T-helper 22 cell (primary cell): ENCODE measurements at regions not wholly inside any gene's neighbourhood (a gene's known extent, or its start where the extent isn't known, plus 50 kb on each side); places are given as distances from the start of the nearest gene placed in this dataset.

Source experiments
- DNase-seq: peaks from one replicate; pipeline ENCODE4 v3.0.0-alpha.2; 2020; ENCODE audit warnings: low read depth

GRCh38 chr2:575030-575726 is 102.0 kb downstream of the TMEM18 start:
- no peak for DNase-seq

- no peak for DNase-seq
Measured at GRCh38 chr2:573805-574392, 103.3 kb downstream of the TMEM18 start.

- no peak for DNase-seq
Measured at GRCh38 chr2:573025-573424, 104.2 kb downstream of the TMEM18 start.

GRCh38 chr2:569681-570080 is 107.5 kb downstream of the TMEM18 start:
- no peak for DNase-seq

- DNase-seq, result no peak
Measured at GRCh38 chr2:568639-569235, 108.5 kb downstream of the TMEM18 start.

GRCh38 chr2:567865-568638 is 109.2 kb downstream of the TMEM18 start:
- DNase-seq, result no peak

- no peak for DNase-seq
Measured at GRCh38 chr2:567496-567864, 109.7 kb downstream of the TMEM18 start.

GRCh38 chr2:566379-567313 is 110.6 kb downstream of the TMEM18 start:
- no peak for DNase-seq

GRCh38 chr2:564471-565181 is 112.6 kb downstream of the TMEM18 start:
- no peak for DNase-seq

- no peak for DNase-seq
Measured at GRCh38 chr2:563512-563911, 113.7 kb downstream of the TMEM18 start.

GRCh38 chr2:562391-563364 is 114.5 kb downstream of the TMEM18 start:
- no peak for DNase-seq

GRCh38 chr2:558879-559278 is 118.3 kb downstream of the TMEM18 start:
- no peak for DNase-seq

- DNase-seq, result no peak
Measured at GRCh38 chr2:558302-558642, 118.9 kb downstream of the TMEM18 start.

GRCh38 chr2:557635-558301 is 119.4 kb downstream of the TMEM18 start:
- DNase-seq, result no peak

GRCh38 chr2:556485-556884 is 120.7 kb downstream of the TMEM18 start:
- no peak for DNase-seq

- DNase-seq, result no peak
Measured at GRCh38 chr2:555164-555922, 121.9 kb downstream of the TMEM18 start.

- DNase-seq, result no peak
Measured at GRCh38 chr2:554444-554843, 122.8 kb downstream of the TMEM18 start.

GRCh38 chr2:552906-553305 is 124.3 kb downstream of the TMEM18 start:
- DNase-seq, result no peak

- DNase-seq, result no peak
Measured at GRCh38 chr2:551621-552020, 125.6 kb downstream of the TMEM18 start.
